HepG2 (cell line): ENCODE measurements at regions not wholly inside any gene's neighbourhood (a gene's known extent, or its start where the extent isn't known, plus 50 kb on each side); places are given as distances from the start of the nearest gene placed in this dataset.

Experiments used
- ATAC-seq: fragments of 200-7000 bp; cut with Tn5 transposase; 3 replicates; pipeline ENCODE4 v1.9.1; 2020; ENCODE audit warnings: mild to moderate bottlenecking, moderate library complexity
- BruUV-seq: library from RNA; stranded (reverse); fragments of 400-500 nt; replicated peaks from 2 replicates; lab custom pipeline; 2021; lab: Mats Ljungman, UMichigan
- CTCF ChIA-PET: fragments of 300-600 bp; formaldehyde crosslinking; extraction: SDS; loops from one replicate; lab custom pipeline; 2021; ENCODE audit warnings: low total read pairs, inconsistent platforms, low intra/inter-chr PET ratio; lab: Yijun Ruan, JAX
- POLR2A ChIA-PET: fragments of 350-600 bp; sonication (Branson Sonifier 250); formaldehyde crosslinking; loops from one replicate; lab custom pipeline; 2020; ENCODE audit warnings: antibody characterized with exemption, inconsistent platforms; lab: Yijun Ruan, JAX
- DNase-seq: peaks from one replicate; pipeline ENCODE4 v3.0.0-alpha.2; 2015; ENCODE audit warnings: low spot score
- FAIRE-seq: peaks from 3 replicates; lab custom pipeline; 2011; peaks lifted over from hg19 to GRCh38; lab: Jason Lieb, UNC
- H2AFZ ChIP-seq: one replicate; pipeline ENCODE4 v1.6.1; 2011; ENCODE audit warnings: low read length, inconsistent platforms
- H3K27ac ChIP-seq: fragments of 300-600 bp; 3 replicates; pipeline ENCODE4 v1.8.0; 2011; ENCODE audit warnings: mixed run types, mild to moderate bottlenecking, mixed read lengths, low read length, inconsistent platforms; ENCODE audit not compliant: insufficient read depth; ENCODE audit errors: extremely low read length
- H3K27me3 ChIP-seq, 2 experiments: fragments of 200-600 bp in 1 of 2; 2 replicates in 1 of 2; 3 replicates in 1 of 2; pipeline versions ENCODE4 v1.6.0 to v1.8.0; 2011; ENCODE audit warnings: low read length in 2 of 2, mild to moderate bottlenecking in 2 of 2, moderate library complexity in 2 of 2, inconsistent platforms in 1 of 2; ENCODE audit not compliant: insufficient read depth in 2 of 2, control insufficient read depth in 1 of 2
- H3K36me3 ChIP-seq, 2 experiments: fragments of 200-600 bp in 1 of 2; replicated peaks in 1 of 2; 2 replicates in 1 of 2; 3 replicates in 1 of 2; pipeline versions ENCODE4 v1.5.1 to v1.8.0; 2011; ENCODE audit warnings: low read length in 2 of 2, inconsistent platforms in 1 of 2; ENCODE audit not compliant: insufficient read depth in 2 of 2, control insufficient read depth in 1 of 2
- H3K4me1 ChIP-seq: 2 replicates; pipeline ENCODE4 v1.5.1; 2012; ENCODE audit warnings: low read length, inconsistent platforms; ENCODE audit not compliant: insufficient read depth
- H3K4me2 ChIP-seq: 2 replicates; pipeline ENCODE4 v1.6.0; 2011; ENCODE audit warnings: low read depth, low read length, inconsistent platforms
- H3K4me3 ChIP-seq, 3 experiments: fragments of 200-600 bp in 1 of 3; sonication (generic), shearing (Covaris generic) in 1 of 3; replicated peaks in 1 of 3; 2 replicates each; pipeline ENCODE4 v1.5.1; 2011 to 2016; ENCODE audit warnings: low read length in 3 of 3, inconsistent platforms in 2 of 3, low read depth in 2 of 3, mild to moderate bottlenecking in 2 of 3, control low read depth in 1 of 3, mixed read lengths in 1 of 3; ENCODE audit not compliant: insufficient read depth in 1 of 3
- H3K79me2 ChIP-seq: one replicate; pipeline ENCODE4 v1.6.1; 2011; ENCODE audit warnings: low read length, inconsistent platforms; ENCODE audit not compliant: insufficient read depth
- H3K9ac ChIP-seq: 2 replicates; pipeline ENCODE4 v1.6.0; 2011; ENCODE audit warnings: mild to moderate bottlenecking, low read depth, low read length, inconsistent platforms; ENCODE audit not compliant: insufficient read depth
- H3K9me3 ChIP-seq: 2 replicates; pipeline ENCODE4 v1.5.1; 2012; ENCODE audit warnings: mild to moderate bottlenecking, low read length
- H4K20me1 ChIP-seq: 2 replicates; pipeline ENCODE4 v1.6.0; 2011; ENCODE audit warnings: inconsistent platforms, mild to moderate bottlenecking, low read length, moderate library complexity; ENCODE audit not compliant: insufficient read depth
- CC2D1A ChIP-seq: sonication (generic); formaldehyde crosslinking; IDR thresholded peaks from 2 replicates; pipeline ENCODE4 v1.8.1; 2023; ENCODE audit warnings: mild to moderate bottlenecking, missing genetic modification reagents
- CEBPG ChIP-seq: IDR thresholded peaks from 2 replicates; pipeline ENCODE4 v1.6.1; 2016
- NPAS2 ChIP-seq: sonication (generic); formaldehyde crosslinking; IDR thresholded peaks from 2 replicates; pipeline ENCODE4 v1.8.0; 2022; ENCODE audit warnings: mild to moderate bottlenecking, missing genetic modification reagents, borderline replicate concordance
- POLR2AphosphoS5 ChIP-seq: IDR thresholded peaks from 2 replicates; pipeline ENCODE4 v1.6.1; 2012; ENCODE audit warnings: low read depth, low read length
- SALL1 ChIP-seq: sonication (generic); formaldehyde crosslinking; IDR thresholded peaks from 2 replicates; pipeline ENCODE4 v1.8.0; 2022; ENCODE audit warnings: mild to moderate bottlenecking, missing genetic modification reagents
- ZNF101 ChIP-seq: sonication (generic); formaldehyde crosslinking; IDR thresholded peaks from 2 replicates; pipeline ENCODE4 v1.4.0; 2020; ENCODE audit warnings: mild to moderate bottlenecking, low read depth, missing genetic modification reagents, borderline replicate concordance
- WGBS: methylation state at CpG from one replicate; pipeline ENCODE4 v1.1.6; 2017; ENCODE audit warnings: low lambda C conversion rate; 5-methylcytosine and 5-hydroxymethylcytosine counted together
- in situ Hi-C: cut with HindIII; loops from 2 replicates; pipeline ENCODE4 v1.10.0; 2017; ENCODE audit warnings: low pct_unique_long_range_greater_than_20kb; ENCODE audit not compliant: extremely low pct_ligation_motif_present
- intact Hi-C: fragments of 100-400 bp; cut with micrococcal nuclease; formaldehyde crosslinking; loops from one replicate; pipeline ENCODE4 v1.10.0; 2022; ENCODE audit not compliant: unreplicated experiment
- TF ChIP-seq, protein P1 (sequence below): sonication (generic); formaldehyde crosslinking; IDR thresholded peaks from 2 replicates; pipeline ENCODE4 v1.4.0; 2020; ENCODE audit warnings: missing genetic modification reagents, borderline replicate concordance
- TF ChIP-seq, protein P2 (sequence below): sonication (generic); formaldehyde crosslinking; IDR thresholded peaks from 2 replicates; pipeline ENCODE4 v1.5.0; 2020; ENCODE audit warnings: missing genetic modification reagents, mild to moderate bottlenecking, borderline replicate concordance
- TF ChIP-seq, protein P3 (sequence below): sonication (generic); formaldehyde crosslinking; conservative IDR thresholded peaks from 2 replicates; pipeline ENCODE4 v1.8.0; 2022; ENCODE audit warnings: low read depth, missing genetic modification reagents

DNA sequence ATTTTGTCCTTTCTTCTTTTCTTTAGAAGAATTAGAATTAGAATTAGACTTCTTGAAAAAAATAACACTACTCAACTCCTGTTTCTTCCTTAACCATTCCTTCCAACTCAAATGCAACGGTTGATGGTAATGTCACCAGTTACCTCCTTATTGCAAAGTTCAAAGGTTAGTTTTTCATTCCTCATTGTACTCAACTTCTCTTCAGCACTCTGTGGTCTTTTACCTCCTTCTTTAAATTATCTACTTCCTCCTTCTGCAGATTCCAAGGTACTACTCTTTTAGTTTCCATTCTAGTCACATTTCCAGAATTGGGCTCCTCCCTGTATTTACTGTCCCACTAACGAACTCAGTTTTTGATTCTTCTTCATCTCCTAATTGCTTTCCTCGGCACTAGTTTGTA lies 700.7 kb downstream of the SATB2 start (continued):
- TF ChIP-seq, protein P1, sequence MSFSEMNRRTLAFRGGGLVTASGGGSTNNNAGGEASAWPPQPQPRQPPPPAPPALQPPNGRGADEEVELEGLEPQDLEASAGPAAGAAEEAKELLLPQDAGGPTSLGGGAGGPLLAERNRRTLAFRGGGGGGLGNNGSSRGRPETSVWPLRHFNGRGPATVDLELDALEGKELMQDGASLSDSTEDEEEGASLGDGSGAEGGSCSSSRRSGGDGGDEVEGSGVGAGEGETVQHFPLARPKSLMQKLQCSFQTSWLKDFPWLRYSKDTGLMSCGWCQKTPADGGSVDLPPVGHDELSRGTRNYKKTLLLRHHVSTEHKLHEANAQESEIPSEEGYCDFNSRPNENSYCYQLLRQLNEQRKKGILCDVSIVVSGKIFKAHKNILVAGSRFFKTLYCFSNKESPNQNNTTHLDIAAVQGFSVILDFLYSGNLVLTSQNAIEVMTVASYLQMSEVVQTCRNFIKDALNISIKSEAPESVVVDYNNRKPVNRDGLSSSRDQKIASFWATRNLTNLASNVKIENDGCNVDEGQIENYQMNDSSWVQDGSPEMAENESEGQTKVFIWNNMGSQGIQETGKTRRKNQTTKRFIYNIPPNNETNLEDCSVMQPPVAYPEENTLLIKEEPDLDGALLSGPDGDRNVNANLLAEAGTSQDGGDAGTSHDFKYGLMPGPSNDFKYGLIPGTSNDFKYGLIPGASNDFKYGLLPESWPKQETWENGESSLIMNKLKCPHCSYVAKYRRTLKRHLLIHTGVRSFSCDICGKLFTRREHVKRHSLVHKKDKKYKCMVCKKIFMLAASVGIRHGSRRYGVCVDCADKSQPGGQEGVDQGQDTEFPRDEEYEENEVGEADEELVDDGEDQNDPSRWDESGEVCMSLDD (CRISPR knock-in tag) = no peak
- no peak for TF ChIP-seq CEBPG (CRISPR knock-in tag)

DNA sequence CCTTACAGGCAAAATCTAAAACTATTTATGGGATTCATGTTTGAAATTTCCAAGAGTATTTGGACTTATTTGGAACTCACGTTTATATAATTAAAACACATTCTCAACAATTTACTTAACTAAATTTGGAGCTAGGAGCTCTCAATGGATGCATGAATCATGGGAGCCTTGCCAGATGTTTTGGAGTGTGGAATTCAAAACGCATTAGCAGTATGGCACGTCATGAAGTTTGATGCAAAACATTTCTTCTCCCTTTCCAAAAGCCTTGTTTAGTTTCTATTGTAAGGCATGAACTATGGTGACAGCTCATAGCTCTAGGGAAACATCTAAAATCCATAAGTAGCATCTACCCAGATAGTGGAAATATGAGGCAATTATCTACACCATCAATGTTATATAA lies 701.6 kb downstream of the SATB2 start:
- Histone ChIP-seq H4K20me1 (no peaks in the 10 kb centered on the region), H2AFZ (no peak overlapping the region), H3K9me3 (no peaks in the 10 kb centered on the region), H3K9ac (no peak overlapping the region), H3K36me3 (no peaks in the 10 kb centered on the region), H3K27ac (no peak overlapping the region), H3K4me1 (no peaks in the 10 kb centered on the region), H3K4me3 (no peak overlapping the region), H3K4me2 (no peak overlapping the region), H3K27me3 (no peaks in the 10 kb centered on the region), H3K79me2 (no peaks in the 10 kb centered on the region)
- TF ChIP-seq SALL1 (CRISPR knock-in tag) = no peak
- in situ Hi-C loops = no loop called here
- intact Hi-C loops = no loop called here
- no peak for ATAC-seq
- CTCF ChIA-PET = no interaction called here
- POLR2A ChIA-PET = no interaction called here
- DNase-seq = no peak
- WGBS = 0% methylated on average over 3 of the region's 3 CpGs
- no peak for FAIRE-seq
- no TSS peak for BruUV-seq

DNA sequence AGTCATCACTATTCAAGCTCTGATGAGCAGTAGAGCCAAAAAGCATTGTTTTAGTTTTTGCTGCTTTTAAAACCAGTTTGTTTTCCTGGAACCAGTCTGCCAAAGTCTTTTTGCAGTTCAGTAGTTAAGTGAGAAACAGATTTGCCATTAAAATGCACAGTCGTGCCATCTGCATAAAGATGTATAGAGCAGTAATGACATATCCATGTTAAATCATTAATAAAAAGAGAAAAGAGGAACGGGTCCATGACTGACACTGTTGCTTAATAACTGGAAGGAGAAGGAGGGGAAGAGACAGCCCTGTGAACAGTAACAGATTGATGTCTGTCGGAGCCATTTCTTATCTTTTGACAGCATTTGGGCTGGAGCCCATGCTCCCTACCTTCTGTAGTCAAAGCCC lies 704.6 kb downstream of the SATB2 start:
- intact Hi-C loops (no loop called here), in situ Hi-C loops (no loop called here)
- no peak overlapping the region for H3K27ac ChIP-seq
- no peak overlapping the region for H3K9ac ChIP-seq
- TF ChIP-seq, protein P2, sequence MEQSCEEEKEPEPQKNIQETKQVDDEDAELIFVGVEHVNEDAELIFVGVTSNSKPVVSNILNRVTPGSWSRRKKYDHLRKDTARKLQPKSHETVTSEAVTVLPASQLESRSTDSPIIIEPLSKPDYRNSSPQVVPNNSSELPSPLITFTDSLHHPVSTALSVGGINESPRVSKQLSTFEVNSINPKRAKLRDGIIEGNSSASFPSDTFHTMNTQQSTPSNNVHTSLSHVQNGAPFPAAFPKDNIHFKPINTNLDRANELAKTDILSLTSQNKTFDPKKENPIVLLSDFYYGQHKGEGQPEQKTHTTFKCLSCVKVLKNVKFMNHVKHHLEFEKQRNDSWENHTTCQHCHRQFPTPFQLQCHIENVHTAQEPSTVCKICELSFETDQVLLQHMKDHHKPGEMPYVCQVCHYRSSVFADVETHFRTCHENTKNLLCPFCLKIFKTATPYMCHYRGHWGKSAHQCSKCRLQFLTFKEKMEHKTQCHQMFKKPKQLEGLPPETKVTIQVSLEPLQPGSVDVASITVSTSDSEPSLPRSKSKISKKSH = no peak
- TF ChIP-seq, protein P3, sequence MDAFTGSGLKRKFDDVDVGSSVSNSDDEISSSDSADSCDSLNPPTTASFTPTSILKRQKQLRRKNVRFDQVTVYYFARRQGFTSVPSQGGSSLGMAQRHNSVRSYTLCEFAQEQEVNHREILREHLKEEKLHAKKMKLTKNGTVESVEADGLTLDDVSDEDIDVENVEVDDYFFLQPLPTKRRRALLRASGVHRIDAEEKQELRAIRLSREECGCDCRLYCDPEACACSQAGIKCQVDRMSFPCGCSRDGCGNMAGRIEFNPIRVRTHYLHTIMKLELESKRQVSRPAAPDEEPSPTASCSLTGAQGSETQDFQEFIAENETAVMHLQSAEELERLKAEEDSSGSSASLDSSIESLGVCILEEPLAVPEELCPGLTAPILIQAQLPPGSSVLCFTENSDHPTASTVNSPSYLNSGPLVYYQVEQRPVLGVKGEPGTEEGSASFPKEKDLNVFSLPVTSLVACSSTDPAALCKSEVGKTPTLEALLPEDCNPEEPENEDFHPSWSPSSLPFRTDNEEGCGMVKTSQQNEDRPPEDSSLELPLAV (CRISPR knock-in tag) = no peak
- TF ChIP-seq NPAS2 (CRISPR knock-in tag) (no peak), POLR2AphosphoS5 (no peak), ZNF101 (CRISPR knock-in tag) (no peak), CC2D1A (no peak)
- no peaks in the 10 kb centered on the region for H3K9me3 ChIP-seq
- no peaks in the 10 kb centered on the region for H4K20me1 ChIP-seq
- H3K36me3 ChIP-seq = no peaks in the 10 kb centered on the region
- POLR2A ChIA-PET = no interaction called here
- H3K27me3 ChIP-seq = no peaks in the 10 kb centered on the region
- no peaks in the 10 kb centered on the region for H3K79me2 ChIP-seq
- no peak for FAIRE-seq
- ATAC-seq = no peak
- no peak for DNase-seq
- H3K4me2 ChIP-seq = no peak overlapping the region
- no peak overlapping the region for H3K4me3 ChIP-seq
- CTCF ChIA-PET = no interaction called here
- BruUV-seq = no TSS peak
- no peak overlapping the region for H2AFZ ChIP-seq
- no peaks in the 10 kb centered on the region for H3K4me1 ChIP-seq
- under 1% methylated on average over 3 of the region's 3 CpGs for WGBS
